HEK293T (cell line): ENCODE measurements at regions not wholly inside any gene's neighbourhood (a gene's known extent, or its start where the extent isn't known, plus 50 kb on each side); places are given as distances from the start of the nearest gene placed in this dataset.

Experiments
- CTCF ChIA-PET: fragments of 350-600 bp; formaldehyde crosslinking; extraction: SDS; loops from one replicate; lab custom pipeline; 2021; ENCODE audit warnings: antibody characterized with exemption, inconsistent platforms; lab: Yijun Ruan, JAX
- POLR2A ChIA-PET: fragments of 350-600 bp; formaldehyde crosslinking; extraction: SDS; loops from one replicate; lab custom pipeline; 2020; ENCODE audit warnings: antibody characterized with exemption, inconsistent platforms; lab: Yijun Ruan, JAX
- DNase-seq: peaks from one replicate; pipeline ENCODE4 v3.0.0; 2012; ENCODE audit warnings: mixed read lengths; ENCODE audit errors: extremely low spot score
- ARNT ChIP-seq: fragments of 450-650 bp; IDR thresholded peaks from 2 replicates; pipeline ENCODE4 v1.6.1; 2017; ENCODE audit warnings: mild to moderate bottlenecking
- BHLHE40 ChIP-seq: fragments of 450-650 bp; IDR thresholded peaks from 2 replicates; pipeline ENCODE4 v1.6.1; 2016; ENCODE audit warnings: mild to moderate bottlenecking, moderate library complexity, borderline replicate concordance
- CTBP1 ChIP-seq: fragments of 450-650 bp; IDR thresholded peaks from 2 replicates; pipeline ENCODE4 v1.6.1; 2016; ENCODE audit warnings: borderline replicate concordance
- ELF4 ChIP-seq: fragments of 450-650 bp; IDR thresholded peaks from 2 replicates; pipeline ENCODE4 v1.6.1; 2017; ENCODE audit warnings: antibody characterized with exemption
- FOXA1 ChIP-seq: fragments of 450-650 bp; IDR thresholded peaks from 2 replicates; pipeline ENCODE4 v1.6.1; 2016; ENCODE audit warnings: mild to moderate bottlenecking
- FOXK2 ChIP-seq: fragments of 450-650 bp; IDR thresholded peaks from 2 replicates; pipeline ENCODE4 v1.6.1; 2016; ENCODE audit warnings: mild to moderate bottlenecking
- FOXM1 ChIP-seq: fragments of 450-650 bp; IDR thresholded peaks from 2 replicates; pipeline ENCODE4 v1.6.1; 2017; ENCODE audit warnings: mild to moderate bottlenecking, borderline replicate concordance
- HDGF ChIP-seq: fragments of 450-650 bp; IDR thresholded peaks from 2 replicates; pipeline ENCODE4 v1.6.1; 2017; ENCODE audit warnings: antibody characterized with exemption, borderline replicate concordance
- L3MBTL2 ChIP-seq: fragments of 450-650 bp; conservative IDR thresholded peaks from 2 replicates; pipeline ENCODE4 v1.6.1; 2016; ENCODE audit warnings: mild to moderate bottlenecking
- LEF1 ChIP-seq: fragments of 450-650 bp; IDR thresholded peaks from 2 replicates; pipeline ENCODE4 v1.6.1; 2017; ENCODE audit warnings: mild to moderate bottlenecking, borderline replicate concordance
- NFRKB ChIP-seq: fragments of 450-650 bp; IDR thresholded peaks from 2 replicates; pipeline ENCODE4 v1.6.1; 2016; ENCODE audit warnings: mild to moderate bottlenecking, moderate library complexity
- PKNOX1 ChIP-seq: fragments of 450-650 bp; IDR thresholded peaks from 2 replicates; pipeline ENCODE4 v1.6.1; 2016
- SP1 ChIP-seq: fragments of 450-650 bp; IDR thresholded peaks from 2 replicates; pipeline ENCODE4 v1.6.1; 2017
- SUZ12 ChIP-seq: fragments of 450-650 bp; IDR thresholded peaks from 2 replicates; pipeline ENCODE4 v1.6.1; 2016; ENCODE audit warnings: mild to moderate bottlenecking
- TARDBP ChIP-seq: fragments of 450-650 bp; IDR thresholded peaks from 2 replicates; pipeline ENCODE4 v1.6.1; 2016
- ZNF384 ChIP-seq: fragments of 450-650 bp; IDR thresholded peaks from 2 replicates; pipeline ENCODE4 v1.6.1; 2016

- POLR2A ChIA-PET, result no interaction called here
- TF ChIP-seq ARNT (no peak), PKNOX1 (no peak), NFRKB (no peak), FOXM1 (no peak), CTBP1 (no peak)
- DNase-seq, result no peak
- CTCF ChIA-PET, result no interaction called here
Observed at GRCh38 chr6:10258341-10258740, 156.5 kb downstream of the TFAP2A start.

GRCh38 chr6:10256113-10256690 is 158.7 kb downstream of the TFAP2A start:
- no peak for TF ChIP-seq PKNOX1
- TF ChIP-seq ARNT, result no peak
- no peak for TF ChIP-seq FOXK2
- TF ChIP-seq HDGF, result no peak
- TF ChIP-seq FOXM1, result no peak
- no peak for TF ChIP-seq SP1
- no peak for TF ChIP-seq ELF4
- TF ChIP-seq LEF1, result no peak
- TF ChIP-seq TARDBP, result no peak
- no peak for TF ChIP-seq FOXA1
- no peak for TF ChIP-seq ZNF384
- no peak for TF ChIP-seq L3MBTL2
- TF ChIP-seq SUZ12, result no peak
- TF ChIP-seq NFRKB, result no peak
- TF ChIP-seq CTBP1, result no peak
- TF ChIP-seq BHLHE40, result no peak
- CTCF ChIA-PET, result interaction anchor here (0.6 to 0.7 kb wide), 2 partner anchors 66 to 168 kb away, joined by 3 read pairs; no protein-coding TSS in a partner anchor
- DNase-seq, result no peak
- POLR2A ChIA-PET, result no interaction called here

GRCh38 chr6:10250655-10251220 is 164.1 kb downstream of the TFAP2A start:
- TF ChIP-seq ARNT (no peak), PKNOX1 (no peak), ELF4 (no peak), FOXA1 (no peak), ZNF384 (no peak), LEF1 (no peak), HDGF (no peak), TARDBP (no peak), BHLHE40 (no peak), FOXM1 (no peak), SP1 (no peak), FOXK2 (no peak), SUZ12 (no peak), NFRKB (no peak), L3MBTL2 (no peak), CTBP1 (no peak)
- no peak for DNase-seq
- ChIA-PET POLR2A (no interaction called here), CTCF (no interaction called here)

GRCh38 chr6:10248378-10248843 is 166.5 kb downstream of the TFAP2A start:
- CTCF ChIA-PET, result no interaction called here
- no peak for DNase-seq
- POLR2A ChIA-PET, result no interaction called here
- TF ChIP-seq L3MBTL2 (no peak), TARDBP (no peak), CTBP1 (0 out of 2 replicates have a peak, but pooled peaks have one; percentile 6), ZNF384 (peak; percentile 87), SP1 (no peak)

GRCh38 chr6:10237298-10238038 is 177.4 kb downstream of the TFAP2A start:
- ChIA-PET POLR2A (no interaction called here), CTCF (no interaction called here)
- no peak for TF ChIP-seq ARNT
- TF ChIP-seq HDGF, result no peak
- no peak for TF ChIP-seq TARDBP
- TF ChIP-seq SP1, result no peak
- TF ChIP-seq L3MBTL2, result no peak
- no peak for TF ChIP-seq FOXA1
- no peak for DNase-seq

- peak; percentile 37 for DNase-seq
- ChIA-PET POLR2A (no interaction called here), CTCF (interaction anchor here (0.7 kb wide), 1 partner anchor 194 kb away, joined by 3 read pairs; no protein-coding TSS in a partner anchor)
- TF ChIP-seq SUZ12 (no peak), PKNOX1 (no peak), ELF4 (no peak), FOXM1 (no peak)
Observed at GRCh38 chr6:10235344-10235743, 179.5 kb downstream of the TFAP2A start.
